SK-N-SH (cell line): ENCODE measurements at regions not wholly inside any gene's neighbourhood (a gene's known extent, or its start where the extent isn't known, plus 50 kb on each side); places are given as distances from the start of the nearest gene placed in this dataset.

ENCODE experiments used
- CTCF ChIA-PET: fragments of 300-600, 350-600 bp; formaldehyde crosslinking; extraction: SDS; loops from one replicate; lab custom pipeline; 2021; lab: Yijun Ruan, JAX
- POLR2A ChIA-PET: fragments of 350-600 bp; sonication (Branson Sonifier 250); formaldehyde crosslinking; extraction: SDS; loops from one replicate; lab custom pipeline; 2020; ENCODE audit warnings: antibody characterized with exemption, inconsistent platforms; lab: Yijun Ruan, JAX
- DNase-seq: peaks from one replicate; pipeline ENCODE4 v3.0.0; 2012
- H2AFZ ChIP-seq: fragments of 200-600 bp; sonication (generic); 2 replicates; pipeline ENCODE4 v1.8.1; 2016; ENCODE audit warnings: antibody characterized with exemption, mild to moderate bottlenecking, low read depth
- H3F3A ChIP-seq: fragments of 200-600 bp; sonication (generic); replicated peaks from 2 replicates; pipeline ENCODE3; 2016; ENCODE audit warnings: antibody characterized with exemption, mild to moderate bottlenecking; ENCODE audit not compliant: insufficient read depth
- H3K27ac ChIP-seq, 2 experiments: fragments of 200-500 bp in 1 of 2; fragments of 200-600 bp in 1 of 2; sonication (Bioruptor generic) in 1 of 2; sonication (generic), shearing (Covaris generic) in 1 of 2; 2 replicates each; pipeline versions ENCODE4 v1.5.1 to v1.6.1; 2014 to 2016; ENCODE audit warnings: low read depth in 2 of 2, inconsistent platforms in 1 of 2, low read length in 1 of 2, mild to moderate bottlenecking in 1 of 2, mixed read lengths in 1 of 2
- H3K27me3 ChIP-seq: fragments of 200-600 bp; sonication (generic), shearing (Covaris generic); 2 replicates; pipeline ENCODE4 v1.6.1; 2016; ENCODE audit warnings: mixed run types; ENCODE audit not compliant: insufficient read depth
- H3K36me3 ChIP-seq, 2 experiments: fragments of 200-500 bp in 1 of 2; fragments of 200-600 bp in 1 of 2; sonication (Bioruptor generic) in 1 of 2; sonication (generic) in 1 of 2; replicated peaks in 1 of 2; 2 replicates each; pipeline versions ENCODE3 to v1.5.1; 2014 to 2016; ENCODE audit warnings: low read length in 1 of 2, mild to moderate bottlenecking in 1 of 2; ENCODE audit not compliant: insufficient read depth in 2 of 2, control insufficient read depth in 1 of 2
- H3K4me1 ChIP-seq, 2 experiments: fragments of 200-500 bp in 1 of 2; fragments of 200-600 bp in 1 of 2; sonication (Bioruptor generic) in 1 of 2; sonication (generic), shearing (Covaris generic) in 1 of 2; 2 replicates each; pipeline versions ENCODE4 v1.5.1 to v1.6.1; 2014 to 2016; ENCODE audit warnings: low read depth in 1 of 2, low read length in 1 of 2, mixed run types in 1 of 2; ENCODE audit not compliant: insufficient read depth in 2 of 2, control insufficient read depth in 1 of 2
- H3K4me2 ChIP-seq: fragments of 200-600 bp; sonication (generic), shearing (Covaris generic); 2 replicates; pipeline ENCODE4 v1.6.1; 2017; ENCODE audit warnings: mixed run types
- H3K4me3 ChIP-seq, 2 experiments: fragments of 200-500 bp in 1 of 2; fragments of 200-600 bp in 1 of 2; sonication (Bioruptor generic) in 1 of 2; sonication (generic), shearing (Covaris generic) in 1 of 2; 2 replicates each; pipeline versions ENCODE4 v1.5.1 to v1.8.1; 2014 to 2016; ENCODE audit warnings: low read depth in 2 of 2, inconsistent platforms in 1 of 2, low read length in 1 of 2, mild to moderate bottlenecking in 1 of 2, mixed read lengths in 1 of 2, moderate library complexity in 1 of 2
- H3K79me2 ChIP-seq: fragments of 200-600 bp; sonication (generic); 2 replicates; pipeline ENCODE4 v1.8.1; 2017; ENCODE audit warnings: mild to moderate bottlenecking; ENCODE audit not compliant: insufficient read depth
- H3K9ac ChIP-seq: fragments of 200-600 bp; sonication (generic); 2 replicates; pipeline ENCODE4 v1.6.1; 2017; ENCODE audit warnings: mixed run types
- H3K9me2 ChIP-seq: fragments of 200-600 bp; sonication (generic); 2 replicates; pipeline ENCODE4 v1.6.1; 2017; ENCODE audit warnings: mixed run types
- H3K9me3 ChIP-seq: fragments of 200-600 bp; sonication (generic); 2 replicates; pipeline ENCODE4 v1.6.1; 2017; ENCODE audit warnings: mixed run types, mild to moderate bottlenecking, moderate library complexity
- H4K20me1 ChIP-seq: fragments of 200-600 bp; sonication (generic); 2 replicates; pipeline ENCODE4 v1.6.1; 2017; ENCODE audit warnings: mild to moderate bottlenecking, mixed run types; ENCODE audit not compliant: insufficient read depth
- ELF1 ChIP-seq: IDR thresholded peaks from 2 replicates; pipeline ENCODE4 v1.4.0; 2012
- EP300 ChIP-seq, 2 experiments: IDR thresholded peaks; 2 replicates each; pipeline versions ENCODE4 v1.4.0 to v1.6.1; 2012; ENCODE audit warnings: borderline replicate concordance in 1 of 2, low read depth in 1 of 2, low read length in 1 of 2
- EZH2phosphoT487 ChIP-seq: fragments of 200-600 bp; sonication (generic); IDR thresholded peaks from 2 replicates; pipeline ENCODE4 v1.6.1; 2017; ENCODE audit warnings: low read depth, mixed run types, mild to moderate bottlenecking, antibody characterized with exemption, moderate library complexity, borderline replicate concordance
- FOXM1 ChIP-seq: IDR thresholded peaks from 2 replicates; pipeline ENCODE4 v1.4.0; 2012; ENCODE audit warnings: low read depth, mild to moderate bottlenecking
- GABPA ChIP-seq: IDR thresholded peaks from 2 replicates; pipeline ENCODE4 v1.4.0; 2012; ENCODE audit warnings: low read depth, mild to moderate bottlenecking
- JUND ChIP-seq: IDR thresholded peaks from 2 replicates; pipeline ENCODE4 v1.4.0; 2012
- MXI1 ChIP-seq: IDR thresholded peaks from 2 replicates; pipeline ENCODE4 v1.6.1; 2012; ENCODE audit warnings: mild to moderate bottlenecking, low read depth, low read length, improper control_type of control experiment
- NRF1 ChIP-seq: IDR thresholded peaks from 2 replicates; pipeline ENCODE4 v1.6.1; 2012; ENCODE audit warnings: low read depth, mild to moderate bottlenecking, low read length
- POLR2AphosphoS5 ChIP-seq: IDR thresholded peaks from 2 replicates; pipeline ENCODE4 v1.6.1; 2012; ENCODE audit warnings: low read depth, low read length
- RAD21 ChIP-seq: IDR thresholded peaks from 2 replicates; pipeline ENCODE4 v1.6.1; 2012; ENCODE audit warnings: mild to moderate bottlenecking, low read length
- RFX5 ChIP-seq: IDR thresholded peaks from 2 replicates; pipeline ENCODE4 v1.6.1; 2012; ENCODE audit warnings: mild to moderate bottlenecking, improper control_type of control experiment, low read length
- SMC3 ChIP-seq: IDR thresholded peaks from 2 replicates; pipeline ENCODE4 v1.6.1; 2012; ENCODE audit warnings: low read depth, low read length, improper control_type of control experiment
- TCF12 ChIP-seq: IDR thresholded peaks from 2 replicates; pipeline ENCODE4 v1.4.0; 2012
- TEAD4 ChIP-seq: IDR thresholded peaks from 2 replicates; pipeline ENCODE4 v1.4.0; 2012; ENCODE audit warnings: mild to moderate bottlenecking, borderline replicate concordance; ENCODE audit not compliant: insufficient read depth
- WGBS: methylation state at CpG from one replicate; pipeline ENCODE4 v1.1.6; 2017; ENCODE audit warnings: low lambda C conversion rate; 5-methylcytosine and 5-hydroxymethylcytosine counted together
- TF ChIP-seq, protein P1 (sequence below): IDR thresholded peaks from 2 replicates; pipeline ENCODE4 v1.6.1; 2012; ENCODE audit warnings: mild to moderate bottlenecking, low read depth, low read length, moderate library complexity
- TF ChIP-seq, protein P2 (sequence below): IDR thresholded peaks from 2 replicates; pipeline ENCODE4 v1.4.0; 2012; ENCODE audit warnings: low read depth, borderline replicate concordance
- TF ChIP-seq, protein P3 (sequence below): IDR thresholded peaks from 2 replicates; pipeline ENCODE4 v1.4.0; 2012; ENCODE audit warnings: low read depth, borderline replicate concordance
- TF ChIP-seq, protein P4 (sequence below): fragments of 150-350 bp; IDR thresholded peaks from 2 replicates; pipeline ENCODE4 v1.6.1; 2016; ENCODE audit warnings: mild to moderate bottlenecking, low read depth, low read length
- TF ChIP-seq, protein P5 (sequence below): fragments of 150-350 bp; IDR thresholded peaks from 2 replicates; pipeline ENCODE4 v1.6.1; 2017; ENCODE audit warnings: antibody characterized with exemption, low read length, low read depth, borderline replicate concordance
- TF ChIP-seq, protein P6 (sequence below): IDR thresholded peaks from 2 replicates; pipeline ENCODE4; 2012

DNA sequence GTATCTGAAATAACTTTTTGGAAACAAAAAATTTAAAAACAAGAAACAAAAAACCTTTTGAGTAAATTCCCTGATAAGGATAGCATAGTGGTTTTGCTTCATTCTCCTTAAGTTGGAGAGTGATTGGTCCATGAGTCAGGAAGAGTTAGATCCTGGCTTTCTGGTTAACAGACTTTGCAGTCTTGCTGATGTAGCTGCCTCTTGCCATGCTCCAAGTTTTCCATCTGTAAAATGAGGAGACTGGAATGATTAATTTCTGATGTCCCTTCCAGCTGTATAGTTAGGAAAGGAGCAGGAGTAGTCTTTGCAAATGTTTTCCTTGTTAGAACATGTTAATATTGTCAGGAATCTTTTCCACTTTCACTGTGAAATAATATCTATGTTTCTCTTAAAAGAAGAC, 266.6 kb downstream of the DNAJB9 start:
- no peaks in the 10 kb centered on the region for H4K20me1 ChIP-seq
- H3K9me3 ChIP-seq = 0 out of 2 replicates have a peak, but pooled peaks cover under 1% of the 10 kb centered on the region
- H3K9me2 ChIP-seq = no peaks in the 10 kb centered on the region
- H3K4me3 ChIP-seq = no peak overlapping the region
- DNase-seq = no peak
- no peaks in the 10 kb centered on the region for H3K27me3 ChIP-seq
- H2AFZ ChIP-seq = no peak overlapping the region
- no peaks in the 10 kb centered on the region for H3F3A ChIP-seq
- ChIA-PET POLR2A (no interaction called here), CTCF (no interaction called here)
- no peak overlapping the region for H3K4me2 ChIP-seq
- peak overlapping the region in 1 of 2 experiments; percentile 5; a peak in 1 of 4 replicates for H3K27ac ChIP-seq
- no peaks in the 10 kb centered on the region for H3K79me2 ChIP-seq
- no peak overlapping the region for H3K9ac ChIP-seq
- no peaks in the 10 kb centered on the region for H3K36me3 ChIP-seq
- TF ChIP-seq, protein P1, sequence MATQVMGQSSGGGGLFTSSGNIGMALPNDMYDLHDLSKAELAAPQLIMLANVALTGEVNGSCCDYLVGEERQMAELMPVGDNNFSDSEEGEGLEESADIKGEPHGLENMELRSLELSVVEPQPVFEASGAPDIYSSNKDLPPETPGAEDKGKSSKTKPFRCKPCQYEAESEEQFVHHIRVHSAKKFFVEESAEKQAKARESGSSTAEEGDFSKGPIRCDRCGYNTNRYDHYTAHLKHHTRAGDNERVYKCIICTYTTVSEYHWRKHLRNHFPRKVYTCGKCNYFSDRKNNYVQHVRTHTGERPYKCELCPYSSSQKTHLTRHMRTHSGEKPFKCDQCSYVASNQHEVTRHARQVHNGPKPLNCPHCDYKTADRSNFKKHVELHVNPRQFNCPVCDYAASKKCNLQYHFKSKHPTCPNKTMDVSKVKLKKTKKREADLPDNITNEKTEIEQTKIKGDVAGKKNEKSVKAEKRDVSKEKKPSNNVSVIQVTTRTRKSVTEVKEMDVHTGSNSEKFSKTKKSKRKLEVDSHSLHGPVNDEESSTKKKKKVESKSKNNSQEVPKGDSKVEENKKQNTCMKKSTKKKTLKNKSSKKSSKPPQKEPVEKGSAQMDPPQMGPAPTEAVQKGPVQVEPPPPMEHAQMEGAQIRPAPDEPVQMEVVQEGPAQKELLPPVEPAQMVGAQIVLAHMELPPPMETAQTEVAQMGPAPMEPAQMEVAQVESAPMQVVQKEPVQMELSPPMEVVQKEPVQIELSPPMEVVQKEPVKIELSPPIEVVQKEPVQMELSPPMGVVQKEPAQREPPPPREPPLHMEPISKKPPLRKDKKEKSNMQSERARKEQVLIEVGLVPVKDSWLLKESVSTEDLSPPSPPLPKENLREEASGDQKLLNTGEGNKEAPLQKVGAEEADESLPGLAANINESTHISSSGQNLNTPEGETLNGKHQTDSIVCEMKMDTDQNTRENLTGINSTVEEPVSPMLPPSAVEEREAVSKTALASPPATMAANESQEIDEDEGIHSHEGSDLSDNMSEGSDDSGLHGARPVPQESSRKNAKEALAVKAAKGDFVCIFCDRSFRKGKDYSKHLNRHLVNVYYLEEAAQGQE = no peak
- no peak for TF ChIP-seq POLR2AphosphoS5
- TF ChIP-seq EP300 (IDR thresholded peaks at IDR 0.05; ENCODE audit: borderline replicate concordance in 1 of 2, low read depth in 1 of 2, low read length in 1 of 2) = no peak
- TF ChIP-seq ELF1 = no peak
- no peak for TF ChIP-seq MXI1
- no peak for TF ChIP-seq JUND
- TF ChIP-seq FOXM1 = no peak
- TF ChIP-seq, protein P2, sequence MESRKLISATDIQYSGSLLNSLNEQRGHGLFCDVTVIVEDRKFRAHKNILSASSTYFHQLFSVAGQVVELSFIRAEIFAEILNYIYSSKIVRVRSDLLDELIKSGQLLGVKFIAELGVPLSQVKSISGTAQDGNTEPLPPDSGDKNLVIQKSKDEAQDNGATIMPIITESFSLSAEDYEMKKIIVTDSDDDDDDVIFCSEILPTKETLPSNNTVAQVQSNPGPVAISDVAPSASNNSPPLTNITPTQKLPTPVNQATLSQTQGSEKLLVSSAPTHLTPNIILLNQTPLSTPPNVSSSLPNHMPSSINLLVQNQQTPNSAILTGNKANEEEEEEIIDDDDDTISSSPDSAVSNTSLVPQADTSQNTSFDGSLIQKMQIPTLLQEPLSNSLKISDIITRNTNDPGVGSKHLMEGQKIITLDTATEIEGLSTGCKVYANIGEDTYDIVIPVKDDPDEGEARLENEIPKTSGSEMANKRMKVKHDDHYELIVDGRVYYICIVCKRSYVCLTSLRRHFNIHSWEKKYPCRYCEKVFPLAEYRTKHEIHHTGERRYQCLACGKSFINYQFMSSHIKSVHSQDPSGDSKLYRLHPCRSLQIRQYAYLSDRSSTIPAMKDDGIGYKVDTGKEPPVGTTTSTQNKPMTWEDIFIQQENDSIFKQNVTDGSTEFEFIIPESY = no peak
- no peak for TF ChIP-seq TEAD4
- no peak for TF ChIP-seq SMC3
- TF ChIP-seq RAD21 = no peak
- H3K4me1 ChIP-seq = no peaks in the 10 kb centered on the region; a peak in 1 of 4 replicates

DNA sequence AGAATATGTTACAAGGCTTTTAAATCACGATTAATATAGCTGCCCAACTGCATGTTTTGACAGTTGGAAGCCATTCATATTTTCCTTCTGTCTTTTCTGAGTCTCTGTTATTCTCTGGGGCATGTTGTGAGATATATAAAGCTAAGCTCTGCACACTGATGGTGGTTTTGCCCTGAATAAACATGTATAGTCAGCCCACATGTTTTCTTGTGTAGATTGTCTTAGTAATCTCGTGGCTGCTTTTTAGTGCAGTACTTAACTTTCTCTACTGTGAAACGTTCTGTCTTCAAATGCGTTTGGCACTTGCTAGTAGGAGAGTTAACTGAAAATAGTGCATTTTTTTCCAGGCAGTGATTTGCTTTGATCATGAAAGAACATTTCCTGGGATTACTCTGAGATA, 268.5 kb downstream of the DNAJB9 start:
- no peak for DNase-seq
- TF ChIP-seq, protein P3, sequence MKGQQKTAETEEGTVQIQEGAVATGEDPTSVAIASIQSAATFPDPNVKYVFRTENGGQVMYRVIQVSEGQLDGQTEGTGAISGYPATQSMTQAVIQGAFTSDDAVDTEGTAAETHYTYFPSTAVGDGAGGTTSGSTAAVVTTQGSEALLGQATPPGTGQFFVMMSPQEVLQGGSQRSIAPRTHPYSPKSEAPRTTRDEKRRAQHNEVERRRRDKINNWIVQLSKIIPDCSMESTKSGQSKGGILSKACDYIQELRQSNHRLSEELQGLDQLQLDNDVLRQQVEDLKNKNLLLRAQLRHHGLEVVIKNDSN = no peak
- TF ChIP-seq NRF1 = no peak
- TF ChIP-seq GABPA = no peak
- no peak for TF ChIP-seq RAD21
- TF ChIP-seq, protein P4, sequence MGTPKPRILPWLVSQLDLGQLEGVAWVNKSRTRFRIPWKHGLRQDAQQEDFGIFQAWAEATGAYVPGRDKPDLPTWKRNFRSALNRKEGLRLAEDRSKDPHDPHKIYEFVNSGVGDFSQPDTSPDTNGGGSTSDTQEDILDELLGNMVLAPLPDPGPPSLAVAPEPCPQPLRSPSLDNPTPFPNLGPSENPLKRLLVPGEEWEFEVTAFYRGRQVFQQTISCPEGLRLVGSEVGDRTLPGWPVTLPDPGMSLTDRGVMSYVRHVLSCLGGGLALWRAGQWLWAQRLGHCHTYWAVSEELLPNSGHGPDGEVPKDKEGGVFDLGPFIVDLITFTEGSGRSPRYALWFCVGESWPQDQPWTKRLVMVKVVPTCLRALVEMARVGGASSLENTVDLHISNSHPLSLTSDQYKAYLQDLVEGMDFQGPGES = no peak
- TF ChIP-seq TCF12 = no peak
- no peak for TF ChIP-seq RFX5
- TF ChIP-seq, protein P5, sequence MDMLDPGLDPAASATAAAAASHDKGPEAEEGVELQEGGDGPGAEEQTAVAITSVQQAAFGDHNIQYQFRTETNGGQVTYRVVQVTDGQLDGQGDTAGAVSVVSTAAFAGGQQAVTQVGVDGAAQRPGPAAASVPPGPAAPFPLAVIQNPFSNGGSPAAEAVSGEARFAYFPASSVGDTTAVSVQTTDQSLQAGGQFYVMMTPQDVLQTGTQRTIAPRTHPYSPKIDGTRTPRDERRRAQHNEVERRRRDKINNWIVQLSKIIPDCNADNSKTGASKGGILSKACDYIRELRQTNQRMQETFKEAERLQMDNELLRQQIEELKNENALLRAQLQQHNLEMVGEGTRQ = no peak
- TF ChIP-seq EZH2phosphoT487 = no peak
- TF ChIP-seq, protein P6, sequence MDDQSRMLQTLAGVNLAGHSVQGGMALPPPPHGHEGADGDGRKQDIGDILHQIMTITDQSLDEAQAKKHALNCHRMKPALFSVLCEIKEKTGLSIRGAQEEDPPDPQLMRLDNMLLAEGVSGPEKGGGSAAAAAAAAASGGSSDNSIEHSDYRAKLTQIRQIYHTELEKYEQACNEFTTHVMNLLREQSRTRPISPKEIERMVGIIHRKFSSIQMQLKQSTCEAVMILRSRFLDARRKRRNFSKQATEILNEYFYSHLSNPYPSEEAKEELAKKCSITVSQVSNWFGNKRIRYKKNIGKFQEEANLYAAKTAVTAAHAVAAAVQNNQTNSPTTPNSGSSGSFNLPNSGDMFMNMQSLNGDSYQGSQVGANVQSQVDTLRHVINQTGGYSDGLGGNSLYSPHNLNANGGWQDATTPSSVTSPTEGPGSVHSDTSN = no peak

More for the DNA sequence above, 268.5 kb downstream of the DNAJB9 start:
- Histone ChIP-seq H3K4me2 (no peak overlapping the region), H3K9me2 (no peaks in the 10 kb centered on the region), H4K20me1 (no peaks in the 10 kb centered on the region), H3K27me3 (no peaks in the 10 kb centered on the region), H3K27ac (no peak overlapping the region), H2AFZ (no peak overlapping the region), H3F3A (no peaks in the 10 kb centered on the region), H3K4me3 (no peak overlapping the region), H3K79me2 (no peaks in the 10 kb centered on the region), H3K4me1 (no peaks in the 10 kb centered on the region; a peak in 1 of 4 replicates), H3K9me3 (no peaks in the 10 kb centered on the region), H3K36me3 (no peaks in the 10 kb centered on the region), H3K9ac (no peak overlapping the region)
- POLR2A ChIA-PET = no interaction called here
- 16% methylated on average over 4 of the region's 4 CpGs for WGBS
- CTCF ChIA-PET = interaction anchor here (0.6 kb wide), 2 partner anchors 22 to 98 kb away, joined by 3 read pairs; no protein-coding TSS in a partner anchor
